ENCODE measurements at regions not wholly inside any gene's neighbourhood (a gene's known extent, or its start where the extent isn't known, plus 50 kb on each side); places are given as distances from the start of the nearest gene placed in this dataset.

- Histone ChIP-seq H3K9ac (ENCODE audit: low read depth in 1 of 2, low read length in 2 of 2) (no peak overlapping the region), H3K27me3 (ENCODE audit: control insufficient read depth in 4 of 4, insufficient read depth in 4 of 4, low read length in 3 of 4) (no peaks in the 10 kb centered on the region), H3K4me3 (ENCODE audit: low read depth in 1 of 3, low read length in 3 of 3) (no peak overlapping the region), H3K27ac (ENCODE audit: low read depth in 1 of 2, low read length in 2 of 2) (no peak overlapping the region), H3K36me3 (ENCODE audit: control insufficient read depth in 4 of 4, insufficient read depth in 3 of 4, low read depth in 1 of 4, low read length in 3 of 4) (no peaks in the 10 kb centered on the region), H3K9me3 (ENCODE audit: control insufficient read depth in 4 of 4, low read length in 3 of 4) (no peaks in the 10 kb centered on the region), H3K4me1 (ENCODE audit: control insufficient read depth in 4 of 4, insufficient read depth in 4 of 4, low read length in 3 of 4) (no peaks in the 10 kb centered on the region)
- 88% methylated on average over 7 of the region's 7 CpGs for WGBS
- no peak for TF ChIP-seq JUND (IDR thresholded peaks at IDR 0.05)
- TF ChIP-seq, protein P1, sequence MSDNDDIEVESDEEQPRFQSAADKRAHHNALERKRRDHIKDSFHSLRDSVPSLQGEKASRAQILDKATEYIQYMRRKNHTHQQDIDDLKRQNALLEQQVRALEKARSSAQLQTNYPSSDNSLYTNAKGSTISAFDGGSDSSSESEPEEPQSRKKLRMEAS (IDR thresholded peaks at IDR 0.05): no peak
- no peak for TF ChIP-seq EGR1 (IDR thresholded peaks at IDR 0.05; ENCODE audit: low read depth in 2 of 2)
- no peak for TF ChIP-seq HNF4G (IDR thresholded peaks at IDR 0.05)
- TF ChIP-seq HNF4A (conservative IDR thresholded peaks at IDR 0.05): no peak
- no peak for TF ChIP-seq FOXA2 (IDR thresholded peaks at IDR 0.05)
- no peak for DNase-seq (ENCODE audit: low spot score)
Measured at GRCh38 chr10:2362331-2362730, 625.0 kb upstream of the ADARB2 start.

DNA sequence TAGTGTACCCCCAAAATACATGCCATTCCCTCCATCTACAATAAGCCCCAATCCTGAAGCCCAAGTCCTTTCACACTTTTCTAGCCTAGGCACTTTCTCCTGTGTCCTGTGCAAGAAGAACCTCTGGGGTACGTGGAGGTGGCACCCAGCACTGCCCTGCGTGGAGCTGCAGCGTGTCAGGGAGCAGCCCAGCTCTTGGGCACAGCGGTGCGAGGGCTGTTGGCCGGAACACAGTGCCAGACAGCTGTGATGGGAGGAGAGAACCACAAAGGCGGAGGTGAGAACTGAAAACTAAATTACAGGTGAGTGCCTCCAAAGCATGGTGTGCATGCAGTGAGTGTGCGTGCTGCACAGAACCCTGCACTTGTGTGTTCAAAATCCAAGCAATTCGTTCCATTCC lies 621.3 kb upstream of the ADARB2 start:
- WGBS: 80% methylated on average over 9 of the region's 9 CpGs
- H3K9me3 ChIP-seq (ENCODE audit: control insufficient read depth in 4 of 4, low read length in 3 of 4): no peaks in the 10 kb centered on the region
- TF ChIP-seq, protein P2, sequence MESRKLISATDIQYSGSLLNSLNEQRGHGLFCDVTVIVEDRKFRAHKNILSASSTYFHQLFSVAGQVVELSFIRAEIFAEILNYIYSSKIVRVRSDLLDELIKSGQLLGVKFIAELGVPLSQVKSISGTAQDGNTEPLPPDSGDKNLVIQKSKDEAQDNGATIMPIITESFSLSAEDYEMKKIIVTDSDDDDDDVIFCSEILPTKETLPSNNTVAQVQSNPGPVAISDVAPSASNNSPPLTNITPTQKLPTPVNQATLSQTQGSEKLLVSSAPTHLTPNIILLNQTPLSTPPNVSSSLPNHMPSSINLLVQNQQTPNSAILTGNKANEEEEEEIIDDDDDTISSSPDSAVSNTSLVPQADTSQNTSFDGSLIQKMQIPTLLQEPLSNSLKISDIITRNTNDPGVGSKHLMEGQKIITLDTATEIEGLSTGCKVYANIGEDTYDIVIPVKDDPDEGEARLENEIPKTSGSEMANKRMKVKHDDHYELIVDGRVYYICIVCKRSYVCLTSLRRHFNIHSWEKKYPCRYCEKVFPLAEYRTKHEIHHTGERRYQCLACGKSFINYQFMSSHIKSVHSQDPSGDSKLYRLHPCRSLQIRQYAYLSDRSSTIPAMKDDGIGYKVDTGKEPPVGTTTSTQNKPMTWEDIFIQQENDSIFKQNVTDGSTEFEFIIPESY (IDR thresholded peaks at IDR 0.05): no peak
- TF ChIP-seq, protein P1 (IDR thresholded peaks at IDR 0.05): no peak
- TF ChIP-seq CTCF (IDR thresholded peaks at IDR 0.05; ENCODE audit: low read depth, low read length, missing input control) (no peak), FOXA2 (IDR thresholded peaks at IDR 0.05) (no peak)
- H3K36me3 ChIP-seq (ENCODE audit: control insufficient read depth in 4 of 4, insufficient read depth in 3 of 4, low read depth in 1 of 4, low read length in 3 of 4): no peaks in the 10 kb centered on the region
- DNase-seq (ENCODE audit: low spot score): no peak
- H3K4me3 ChIP-seq (ENCODE audit: low read depth in 1 of 3, low read length in 3 of 3): no peak overlapping the region
- no peak overlapping the region for H3K9ac ChIP-seq (ENCODE audit: low read depth in 1 of 2, low read length in 2 of 2)
- H3K27me3 ChIP-seq (ENCODE audit: control insufficient read depth in 4 of 4, insufficient read depth in 4 of 4, low read length in 3 of 4): no peaks in the 10 kb centered on the region
- H3K4me1 ChIP-seq (ENCODE audit: control insufficient read depth in 4 of 4, insufficient read depth in 4 of 4, low read length in 3 of 4): no peaks in the 10 kb centered on the region
- H3K27ac ChIP-seq (ENCODE audit: low read depth in 1 of 2, low read length in 2 of 2): no peak overlapping the region

GRCh38 chr10:2356670-2357069 lies 619.3 kb upstream of the ADARB2 start:
- Histone ChIP-seq H3K27me3 (ENCODE audit: control insufficient read depth in 4 of 4, insufficient read depth in 4 of 4, low read length in 3 of 4) (no peaks in the 10 kb centered on the region), H3K9ac (ENCODE audit: low read depth in 1 of 2, low read length in 2 of 2) (no peak overlapping the region), H3K4me3 (ENCODE audit: low read depth in 1 of 3, low read length in 3 of 3) (no peak overlapping the region), H3K9me3 (ENCODE audit: control insufficient read depth in 4 of 4, low read length in 3 of 4) (no peaks in the 10 kb centered on the region), H3K36me3 (ENCODE audit: control insufficient read depth in 4 of 4, insufficient read depth in 3 of 4, low read depth in 1 of 4, low read length in 3 of 4) (no peaks in the 10 kb centered on the region), H3K4me1 (ENCODE audit: control insufficient read depth in 4 of 4, insufficient read depth in 4 of 4, low read length in 3 of 4) (no peaks in the 10 kb centered on the region), H3K27ac (ENCODE audit: low read depth in 1 of 2, low read length in 2 of 2) (no peak overlapping the region)
- TF ChIP-seq FOXA1 (IDR thresholded peaks at IDR 0.05): no peak
- no peak for TF ChIP-seq SP1 (IDR thresholded peaks at IDR 0.05)
- TF ChIP-seq NR2F2 (IDR thresholded peaks at IDR 0.05): no peak
- TF ChIP-seq, protein P1 (IDR thresholded peaks at IDR 0.05): no peak
- TF ChIP-seq YY1 (IDR thresholded peaks at IDR 0.05): no peak
- no peak for TF ChIP-seq JUND (IDR thresholded peaks at IDR 0.05)
- no peak for TF ChIP-seq RXRA (IDR thresholded peaks at IDR 0.05)
- TF ChIP-seq GABPA (IDR thresholded peaks at IDR 0.05 in 1 of 2, conservative IDR thresholded peaks at IDR 0.05 in 1 of 2): no peak
- TF ChIP-seq, protein P3, sequence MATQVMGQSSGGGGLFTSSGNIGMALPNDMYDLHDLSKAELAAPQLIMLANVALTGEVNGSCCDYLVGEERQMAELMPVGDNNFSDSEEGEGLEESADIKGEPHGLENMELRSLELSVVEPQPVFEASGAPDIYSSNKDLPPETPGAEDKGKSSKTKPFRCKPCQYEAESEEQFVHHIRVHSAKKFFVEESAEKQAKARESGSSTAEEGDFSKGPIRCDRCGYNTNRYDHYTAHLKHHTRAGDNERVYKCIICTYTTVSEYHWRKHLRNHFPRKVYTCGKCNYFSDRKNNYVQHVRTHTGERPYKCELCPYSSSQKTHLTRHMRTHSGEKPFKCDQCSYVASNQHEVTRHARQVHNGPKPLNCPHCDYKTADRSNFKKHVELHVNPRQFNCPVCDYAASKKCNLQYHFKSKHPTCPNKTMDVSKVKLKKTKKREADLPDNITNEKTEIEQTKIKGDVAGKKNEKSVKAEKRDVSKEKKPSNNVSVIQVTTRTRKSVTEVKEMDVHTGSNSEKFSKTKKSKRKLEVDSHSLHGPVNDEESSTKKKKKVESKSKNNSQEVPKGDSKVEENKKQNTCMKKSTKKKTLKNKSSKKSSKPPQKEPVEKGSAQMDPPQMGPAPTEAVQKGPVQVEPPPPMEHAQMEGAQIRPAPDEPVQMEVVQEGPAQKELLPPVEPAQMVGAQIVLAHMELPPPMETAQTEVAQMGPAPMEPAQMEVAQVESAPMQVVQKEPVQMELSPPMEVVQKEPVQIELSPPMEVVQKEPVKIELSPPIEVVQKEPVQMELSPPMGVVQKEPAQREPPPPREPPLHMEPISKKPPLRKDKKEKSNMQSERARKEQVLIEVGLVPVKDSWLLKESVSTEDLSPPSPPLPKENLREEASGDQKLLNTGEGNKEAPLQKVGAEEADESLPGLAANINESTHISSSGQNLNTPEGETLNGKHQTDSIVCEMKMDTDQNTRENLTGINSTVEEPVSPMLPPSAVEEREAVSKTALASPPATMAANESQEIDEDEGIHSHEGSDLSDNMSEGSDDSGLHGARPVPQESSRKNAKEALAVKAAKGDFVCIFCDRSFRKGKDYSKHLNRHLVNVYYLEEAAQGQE (IDR thresholded peaks at IDR 0.05): no peak
- TF ChIP-seq TAF1 (conservative IDR thresholded peaks at IDR 0.05): no peak
- no peak for TF ChIP-seq RAD21 (IDR thresholded peaks at IDR 0.05)
- TF ChIP-seq FOXA2 (IDR thresholded peaks at IDR 0.05): no peak
- TF ChIP-seq, protein P4, sequence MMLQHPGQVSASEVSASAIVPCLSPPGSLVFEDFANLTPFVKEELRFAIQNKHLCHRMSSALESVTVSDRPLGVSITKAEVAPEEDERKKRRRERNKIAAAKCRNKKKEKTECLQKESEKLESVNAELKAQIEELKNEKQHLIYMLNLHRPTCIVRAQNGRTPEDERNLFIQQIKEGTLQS (IDR thresholded peaks at IDR 0.05): no peak
- no peak for TF ChIP-seq HNF4G (IDR thresholded peaks at IDR 0.05)
- 89% methylated on average over 7 of the region's 7 CpGs for WGBS
- no peak for DNase-seq (ENCODE audit: low spot score)
